ENCODE measurements at regions not wholly inside any gene's neighbourhood (a gene's known extent, or its start where the extent isn't known, plus 50 kb on each side); places are given as distances from the start of the nearest gene placed in this dataset.
"Not testable (repeated sequence)": the region's sequence is repeated elsewhere in the genome, so short reads cannot be mapped to it uniquely, and the experiment has no call there.

DNA sequence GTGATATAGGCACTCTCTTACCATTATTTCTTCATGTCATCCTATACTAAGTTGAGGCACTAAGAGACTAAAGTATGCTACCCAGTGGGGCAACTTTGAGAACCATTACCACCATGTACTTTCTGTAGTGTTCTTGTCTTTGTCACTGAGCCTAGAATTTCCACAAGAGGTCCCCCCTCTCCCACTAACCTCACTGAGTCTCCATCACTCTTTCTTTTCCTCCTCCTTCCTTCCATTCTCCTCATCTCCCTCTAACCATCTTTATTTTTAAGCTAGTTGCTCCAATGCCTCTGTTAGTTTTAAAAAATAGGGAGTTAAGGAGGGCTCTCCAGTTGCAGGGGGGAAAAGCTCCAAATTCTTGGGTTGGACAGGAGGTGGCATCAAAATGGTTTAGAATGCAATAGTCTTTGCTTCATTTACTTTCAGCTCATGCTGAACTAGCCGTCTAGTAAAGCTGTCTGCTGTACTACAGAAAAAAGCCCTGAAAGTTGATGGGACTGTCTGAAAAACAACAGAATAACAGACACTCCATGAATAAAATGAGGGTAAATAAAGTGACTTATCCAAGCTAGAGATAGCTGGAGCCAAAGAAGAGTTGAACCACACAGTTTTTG lies 85.1 kb upstream of the MYRIP start:
- no peak overlapping the region for H3K27ac ChIP-seq
- intact Hi-C loops (cut with DNase I; ENCODE audit: low total_unique reads) = no loop called here

DNA sequence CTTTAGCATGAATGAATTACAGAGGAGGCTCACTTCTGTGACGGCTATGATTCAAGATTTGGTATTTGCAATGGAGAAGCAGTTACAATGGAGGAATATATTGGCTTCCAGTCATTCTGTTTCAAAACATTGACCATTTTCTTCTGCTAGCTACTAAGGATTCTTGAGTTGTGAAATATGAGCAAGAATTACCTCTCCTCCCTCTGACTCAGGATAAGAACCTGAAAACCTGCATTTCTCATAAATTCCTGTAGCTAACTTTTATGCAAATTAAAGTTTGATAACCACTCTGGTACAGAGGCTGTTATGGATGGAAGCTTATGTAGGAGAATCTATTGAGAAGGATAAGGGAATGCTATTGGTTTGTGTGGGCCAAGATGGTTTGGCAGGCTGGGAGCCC lies 84.1 kb upstream of the MYRIP start:
- intact Hi-C loops (cut with DNase I; ENCODE audit: low total_unique reads) = no loop called here
- Histone ChIP-seq H3K4me3 (no peak overlapping the region), H3K27me3 (no peaks in the 10 kb centered on the region), H3K4me1 (no peaks in the 10 kb centered on the region), H3K36me3 (no peaks in the 10 kb centered on the region), H3K9me3 (no peaks in the 10 kb centered on the region), H3K27ac (no peak overlapping the region)
- no peak for DNase-seq
- no peak for TF ChIP-seq POLR2A (IDR thresholded peaks at IDR 0.05)
- TF ChIP-seq, protein P1, sequence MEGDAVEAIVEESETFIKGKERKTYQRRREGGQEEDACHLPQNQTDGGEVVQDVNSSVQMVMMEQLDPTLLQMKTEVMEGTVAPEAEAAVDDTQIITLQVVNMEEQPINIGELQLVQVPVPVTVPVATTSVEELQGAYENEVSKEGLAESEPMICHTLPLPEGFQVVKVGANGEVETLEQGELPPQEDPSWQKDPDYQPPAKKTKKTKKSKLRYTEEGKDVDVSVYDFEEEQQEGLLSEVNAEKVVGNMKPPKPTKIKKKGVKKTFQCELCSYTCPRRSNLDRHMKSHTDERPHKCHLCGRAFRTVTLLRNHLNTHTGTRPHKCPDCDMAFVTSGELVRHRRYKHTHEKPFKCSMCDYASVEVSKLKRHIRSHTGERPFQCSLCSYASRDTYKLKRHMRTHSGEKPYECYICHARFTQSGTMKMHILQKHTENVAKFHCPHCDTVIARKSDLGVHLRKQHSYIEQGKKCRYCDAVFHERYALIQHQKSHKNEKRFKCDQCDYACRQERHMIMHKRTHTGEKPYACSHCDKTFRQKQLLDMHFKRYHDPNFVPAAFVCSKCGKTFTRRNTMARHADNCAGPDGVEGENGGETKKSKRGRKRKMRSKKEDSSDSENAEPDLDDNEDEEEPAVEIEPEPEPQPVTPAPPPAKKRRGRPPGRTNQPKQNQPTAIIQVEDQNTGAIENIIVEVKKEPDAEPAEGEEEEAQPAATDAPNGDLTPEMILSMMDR (IDR thresholded peaks at IDR 0.05) = no peak

More for the DNA sequence above, 85.1 kb upstream of the MYRIP start:
- DNase-seq = no peak
- TF ChIP-seq POLR2A (IDR thresholded peaks at IDR 0.05) = no peak
- TF ChIP-seq, protein P1 (IDR thresholded peaks at IDR 0.05) = peak in 2 of 4 experiments; percentile 21 to 47
- Histone ChIP-seq H3K4me1 (no peaks in the 10 kb centered on the region), H3K4me3 (no peak overlapping the region), H3K27me3 (no peaks in the 10 kb centered on the region), H3K9me3 (no peaks in the 10 kb centered on the region), H3K36me3 (no peaks in the 10 kb centered on the region)

DNA sequence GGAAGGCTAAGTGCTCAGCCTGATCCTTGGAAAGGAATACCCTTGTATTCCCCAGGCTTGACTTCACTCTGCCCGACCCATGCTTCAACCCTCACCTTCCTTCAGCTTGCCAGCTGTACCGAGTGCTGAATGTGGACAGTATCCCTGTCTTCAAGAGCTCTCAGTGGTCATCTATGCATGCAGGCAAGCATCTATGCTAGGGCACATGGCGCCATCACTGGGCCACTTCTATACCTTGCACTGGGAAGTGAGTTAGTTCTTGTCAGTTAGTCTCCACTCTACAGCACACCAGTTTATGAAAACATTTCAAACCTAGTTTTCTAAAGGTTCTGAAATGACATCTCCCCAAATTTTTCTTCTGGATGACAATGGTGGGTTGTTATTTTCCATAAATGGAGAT lies 82.0 kb upstream of the MYRIP start:
- DNase-seq = no peak
- no peak overlapping the region for H3K27ac ChIP-seq
- no peaks in the 10 kb centered on the region for H3K36me3 ChIP-seq
- no peaks in the 10 kb centered on the region for H3K9me3 ChIP-seq
- no peaks in the 10 kb centered on the region for H3K4me1 ChIP-seq
- intact Hi-C loops (cut with DNase I; ENCODE audit: low total_unique reads) = no loop called here
- TF ChIP-seq, protein P1 (IDR thresholded peaks at IDR 0.05) = no peak
- no peak for TF ChIP-seq POLR2A (IDR thresholded peaks at IDR 0.05)
- H3K4me3 ChIP-seq = no peak overlapping the region
- H3K27me3 ChIP-seq = no peaks in the 10 kb centered on the region

DNA sequence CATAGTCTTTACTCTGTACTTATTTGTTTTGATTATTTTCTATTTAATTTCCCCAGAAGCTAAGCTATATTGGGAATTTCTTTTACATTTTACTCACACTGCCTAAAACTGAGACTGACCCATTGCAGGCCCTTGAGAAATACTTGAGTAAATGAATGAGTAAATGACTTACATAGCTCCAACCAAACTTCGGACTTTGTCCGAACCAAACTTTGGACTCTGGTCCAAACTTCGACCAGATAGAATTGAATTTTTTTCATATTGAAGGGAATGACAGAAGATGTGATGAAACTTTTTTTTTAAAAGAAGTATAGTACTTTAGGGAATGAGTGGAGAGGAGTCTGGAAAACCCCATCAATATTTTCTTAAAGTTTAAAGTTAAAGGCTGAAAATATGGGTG lies 75.6 kb upstream of the MYRIP start:
- no peak for DNase-seq
- H3K9me3 ChIP-seq = no peaks in the 10 kb centered on the region
- no peaks in the 10 kb centered on the region for H3K4me1 ChIP-seq
- H3K4me3 ChIP-seq = no peak overlapping the region
- intact Hi-C loops (cut with DNase I; ENCODE audit: low total_unique reads) = no loop called here
- TF ChIP-seq, protein P1 (IDR thresholded peaks at IDR 0.05) = no peak
- TF ChIP-seq POLR2A (IDR thresholded peaks at IDR 0.05) = no peak
- H3K27me3 ChIP-seq = no peaks in the 10 kb centered on the region
- H3K27ac ChIP-seq = no peak overlapping the region
- no peaks in the 10 kb centered on the region for H3K36me3 ChIP-seq

DNA sequence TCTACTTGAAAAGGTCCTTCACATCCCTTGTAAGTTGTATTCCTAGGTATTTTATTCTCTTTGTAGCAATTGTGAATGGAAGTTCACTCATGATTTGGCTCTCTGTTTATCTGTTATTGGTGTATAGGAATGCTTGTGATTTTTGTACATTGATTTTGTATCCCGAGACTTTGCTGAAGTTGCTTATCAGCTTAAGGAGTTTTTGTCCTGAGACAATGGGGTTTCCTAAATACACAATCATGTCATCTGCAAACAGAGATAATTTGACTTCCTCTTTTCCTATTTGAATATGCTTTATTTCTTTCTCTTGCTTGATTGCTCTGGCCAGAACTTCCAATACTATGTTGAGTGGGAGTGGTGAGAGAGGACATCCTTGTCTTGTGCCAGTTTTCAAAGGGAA lies 69.8 kb upstream of the MYRIP start:
- not testable (repeated sequence) for H3K4me1 ChIP-seq

DNA sequence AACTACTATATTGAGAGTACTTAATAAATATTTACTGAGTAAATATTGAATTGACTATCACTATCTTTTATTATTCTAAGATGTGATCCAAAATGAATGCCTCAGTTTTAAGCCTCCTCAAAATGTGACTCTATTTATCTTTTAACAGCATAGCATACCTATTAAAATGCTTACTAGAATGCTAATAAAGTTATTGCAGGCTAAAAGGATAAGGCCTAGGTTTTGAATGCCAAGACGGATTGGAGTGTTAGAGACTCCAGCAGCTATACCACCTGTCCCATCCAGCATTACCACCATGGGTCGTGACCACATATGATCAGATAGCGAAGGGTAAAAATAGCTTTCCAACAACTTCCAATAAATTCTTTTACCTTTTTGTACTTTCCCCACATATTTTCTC lies 64.7 kb upstream of the MYRIP start:
- H3K4me3 ChIP-seq = no peak overlapping the region
- no peak overlapping the region for H3K27ac ChIP-seq
- intact Hi-C loops (cut with DNase I; ENCODE audit: low total_unique reads) = no loop called here
- no peaks in the 10 kb centered on the region for H3K9me3 ChIP-seq
- H3K4me1 ChIP-seq = no peaks in the 10 kb centered on the region
- DNase-seq = no peak
- no peaks in the 10 kb centered on the region for H3K27me3 ChIP-seq
- TF ChIP-seq, protein P1 (IDR thresholded peaks at IDR 0.05) = no peak
- no peak for TF ChIP-seq POLR2A (IDR thresholded peaks at IDR 0.05)
- no peaks in the 10 kb centered on the region for H3K36me3 ChIP-seq

More for the DNA sequence above, 69.8 kb upstream of the MYRIP start:
- DNase-seq; intact Hi-C loops (cut with DNase I; ENCODE audit: low total_unique reads); H3K9me3 ChIP-seq; H3K4me3 ChIP-seq; H3K36me3 ChIP-seq; H3K27ac ChIP-seq; H3K27me3 ChIP-seq: not testable (repeated sequence)

All from uterus (tissue), 3 donors.